Bronchial epithelial cell (primary cell): ENCODE measurements at regions not wholly inside any gene's neighbourhood (a gene's known extent, or its start where the extent isn't known, plus 50 kb on each side); places are given as distances from the start of the nearest gene placed in this dataset.
"Not testable (repeated sequence)": the region's sequence is repeated elsewhere in the genome, so short reads cannot be mapped to it uniquely, and the experiment has no call there.

Experiments used
- DNase-seq: peaks from one replicate; pipeline ENCODE4 v3.0.0-alpha.2; 2010; ENCODE audit warnings: low read depth
- FAIRE-seq: peaks from 2 replicates; lab custom pipeline; 2011; peaks lifted over from hg19 to GRCh38; lab: Jason Lieb, UNC
- H3K27me3 ChIP-seq: 2 replicates; pipeline ENCODE4 v1.5.1; 2011; ENCODE audit warnings: low read length; ENCODE audit not compliant: control insufficient read depth, insufficient read depth
- H3K36me3 ChIP-seq: 2 replicates; pipeline ENCODE4 v1.5.1; 2011; ENCODE audit warnings: low read length; ENCODE audit not compliant: control insufficient read depth, insufficient read depth
- H3K4me3 ChIP-seq: 2 replicates; pipeline ENCODE4 v1.5.1; 2011; ENCODE audit warnings: mild to moderate bottlenecking, low read depth, low read length, control low read depth
- TF ChIP-seq, protein P1 (sequence below): IDR thresholded peaks from 2 replicates; pipeline ENCODE4 v1.5.1; 2011; ENCODE audit warnings: mild to moderate bottlenecking, moderate library complexity, low read length, control low read depth, inconsistent platforms; ENCODE audit not compliant: insufficient read depth, severe bottlenecking

DNA sequence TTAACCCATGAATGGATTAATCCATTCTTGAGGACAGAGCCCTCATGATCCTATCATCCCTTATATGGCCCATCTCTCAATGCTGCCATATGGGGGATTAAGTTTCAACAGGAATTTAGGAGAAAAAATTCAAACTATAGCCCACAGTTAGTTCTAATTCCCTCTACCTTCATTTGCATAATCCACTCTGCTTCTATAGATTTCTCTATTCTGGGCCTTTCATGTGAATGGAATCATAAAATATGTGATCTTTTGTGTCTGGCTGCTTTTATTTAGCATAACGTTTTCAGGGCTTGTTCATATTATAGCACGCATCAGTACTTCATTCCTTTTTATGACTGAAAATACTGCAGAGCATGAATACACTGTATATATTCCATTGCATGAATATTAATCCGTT is 55.4 kb downstream of the CTSL start:
- no peak for DNase-seq
- no peaks in the 10 kb centered on the region for H3K36me3 ChIP-seq
- H3K27me3 ChIP-seq, result no peaks in the 10 kb centered on the region
- no peak overlapping the region for H3K4me3 ChIP-seq
- TF ChIP-seq, protein P1, sequence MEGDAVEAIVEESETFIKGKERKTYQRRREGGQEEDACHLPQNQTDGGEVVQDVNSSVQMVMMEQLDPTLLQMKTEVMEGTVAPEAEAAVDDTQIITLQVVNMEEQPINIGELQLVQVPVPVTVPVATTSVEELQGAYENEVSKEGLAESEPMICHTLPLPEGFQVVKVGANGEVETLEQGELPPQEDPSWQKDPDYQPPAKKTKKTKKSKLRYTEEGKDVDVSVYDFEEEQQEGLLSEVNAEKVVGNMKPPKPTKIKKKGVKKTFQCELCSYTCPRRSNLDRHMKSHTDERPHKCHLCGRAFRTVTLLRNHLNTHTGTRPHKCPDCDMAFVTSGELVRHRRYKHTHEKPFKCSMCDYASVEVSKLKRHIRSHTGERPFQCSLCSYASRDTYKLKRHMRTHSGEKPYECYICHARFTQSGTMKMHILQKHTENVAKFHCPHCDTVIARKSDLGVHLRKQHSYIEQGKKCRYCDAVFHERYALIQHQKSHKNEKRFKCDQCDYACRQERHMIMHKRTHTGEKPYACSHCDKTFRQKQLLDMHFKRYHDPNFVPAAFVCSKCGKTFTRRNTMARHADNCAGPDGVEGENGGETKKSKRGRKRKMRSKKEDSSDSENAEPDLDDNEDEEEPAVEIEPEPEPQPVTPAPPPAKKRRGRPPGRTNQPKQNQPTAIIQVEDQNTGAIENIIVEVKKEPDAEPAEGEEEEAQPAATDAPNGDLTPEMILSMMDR, result no peak
- no peak for FAIRE-seq

DNA sequence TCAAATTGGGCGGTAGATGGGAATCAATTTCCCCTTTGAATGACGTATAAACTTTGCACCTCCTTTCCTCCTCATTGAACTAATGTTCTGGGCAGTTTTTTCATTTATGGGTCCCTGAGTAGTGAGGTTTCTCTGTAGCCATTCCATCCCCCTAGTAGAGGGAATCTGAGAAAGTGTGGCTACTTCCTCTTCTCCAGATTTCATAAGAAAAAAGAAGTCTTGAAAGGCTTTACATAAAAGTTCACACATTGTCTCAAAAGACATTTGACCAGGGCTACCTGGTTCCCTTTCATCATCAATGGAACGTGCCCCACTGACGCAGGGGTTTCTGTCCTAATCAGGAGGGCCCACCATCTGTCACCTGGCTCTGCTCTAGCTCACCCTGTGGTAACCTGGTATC is 57.3 kb downstream of the CTSL start:
- Histone ChIP-seq H3K27me3 (no peaks in the 10 kb centered on the region), H3K4me3 (no peak overlapping the region), H3K36me3 (no peaks in the 10 kb centered on the region)
- DNase-seq (no peak), FAIRE-seq (no peak)
- TF ChIP-seq, protein P1, result no peak

DNA sequence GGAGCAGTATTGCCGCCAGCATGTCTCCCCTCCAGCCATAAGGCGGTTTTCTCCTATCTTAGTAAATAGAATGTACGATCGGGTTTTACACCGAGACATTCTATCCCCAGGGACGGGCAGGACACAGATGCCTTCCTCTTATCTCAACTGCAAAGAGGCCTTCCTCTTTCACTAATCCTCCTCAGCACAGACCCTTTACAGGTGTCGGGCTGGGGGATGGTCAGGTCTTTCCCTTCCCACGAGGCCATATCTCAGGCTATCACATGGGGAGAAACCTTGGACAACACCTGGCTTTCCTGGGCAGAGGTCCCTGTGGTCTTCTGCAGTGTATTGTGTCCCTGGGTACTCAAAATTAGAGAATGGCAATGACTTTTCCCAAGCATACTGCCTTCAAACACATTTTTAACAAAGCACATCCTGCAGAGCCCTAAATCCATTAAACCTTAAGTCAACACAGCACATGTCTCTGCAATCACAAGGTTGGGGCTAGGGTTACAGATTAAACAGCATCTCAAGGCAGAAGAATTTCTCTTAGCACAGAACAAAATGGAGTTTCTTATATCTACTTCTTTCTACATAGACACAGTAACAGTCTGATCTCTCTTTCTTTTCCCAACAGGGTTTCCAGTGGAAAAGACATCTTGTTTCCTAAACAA is 59.5 kb downstream of the CTSL start:
- not testable (repeated sequence) for H3K4me3 ChIP-seq, H3K36me3 ChIP-seq, FAIRE-seq, H3K27me3 ChIP-seq
- peak; percentile 55 for DNase-seq

DNA sequence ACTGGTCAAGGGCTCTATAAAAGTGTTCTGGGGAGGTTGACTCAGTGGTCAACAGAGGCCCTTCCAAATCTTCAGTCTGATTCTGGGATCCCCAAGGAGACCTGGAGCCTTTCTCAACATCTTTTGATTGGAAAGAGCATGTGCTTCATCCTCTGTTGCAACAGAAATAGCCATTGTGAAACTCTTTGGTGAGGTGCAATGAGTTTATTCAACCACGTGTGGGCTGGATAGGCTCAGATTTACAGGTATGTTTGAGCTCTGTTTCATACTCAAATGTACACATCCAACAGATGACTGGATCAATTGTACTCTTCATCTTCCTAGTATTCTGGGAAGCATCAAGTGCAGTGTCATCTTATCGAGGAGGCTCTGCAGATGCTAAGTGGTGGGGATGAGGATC is 60.5 kb downstream of the CTSL start:
- no peaks in the 10 kb centered on the region for H3K27me3 ChIP-seq
- DNase-seq (peak; percentile 51), FAIRE-seq (peak; percentile 82)
- no peak overlapping the region for H3K4me3 ChIP-seq
- TF ChIP-seq, protein P1, result no peak
- no peaks in the 10 kb centered on the region for H3K36me3 ChIP-seq

DNA sequence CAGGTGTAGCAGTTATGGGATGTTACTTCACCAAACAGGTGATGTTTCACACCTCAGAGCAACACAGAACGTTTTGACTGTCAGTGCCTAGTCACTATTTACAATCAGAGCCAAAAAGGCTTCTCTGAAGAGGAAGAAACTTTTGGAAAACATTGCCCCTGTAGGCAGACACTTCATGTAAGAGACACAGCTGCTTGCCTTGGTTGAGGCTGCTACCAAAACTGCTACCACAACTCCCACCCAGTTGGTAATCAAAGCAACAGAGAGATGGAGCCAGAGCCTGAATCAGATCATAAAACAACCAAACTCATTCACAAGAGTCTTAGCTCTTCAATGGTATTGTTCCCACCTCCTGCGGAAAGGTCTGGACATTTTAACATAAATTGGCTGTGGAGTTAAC is 61.0 kb downstream of the CTSL start:
- H3K4me3 ChIP-seq, result no peak overlapping the region
- TF ChIP-seq, protein P1, result no peak
- no peaks in the 10 kb centered on the region for H3K27me3 ChIP-seq
- FAIRE-seq (no peak), DNase-seq (no peak)
- no peaks in the 10 kb centered on the region for H3K36me3 ChIP-seq

DNA sequence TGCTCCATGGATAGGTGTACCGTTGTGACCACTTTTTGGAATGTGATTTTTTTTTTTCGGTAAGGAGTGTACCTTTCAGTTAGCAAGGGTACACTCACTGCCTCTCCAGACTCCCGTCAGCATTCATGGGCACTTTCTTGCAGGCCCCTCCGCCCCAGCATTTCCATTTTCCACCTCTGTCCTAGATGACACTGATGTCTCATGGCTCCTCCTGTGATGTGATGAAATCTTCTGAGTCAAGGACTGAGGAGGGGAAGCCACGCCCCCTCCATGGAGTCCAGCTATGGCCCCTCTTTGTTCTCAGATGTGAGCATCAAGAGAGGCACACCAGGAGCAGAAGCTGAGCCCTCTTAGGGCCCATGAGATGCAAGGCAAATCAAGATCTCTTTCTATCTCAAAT is 61.8 kb downstream of the CTSL start:
- no peak overlapping the region for H3K4me3 ChIP-seq
- H3K27me3 ChIP-seq, result no peaks in the 10 kb centered on the region
- TF ChIP-seq, protein P1, result no peak
- no peak for FAIRE-seq
- H3K36me3 ChIP-seq, result no peaks in the 10 kb centered on the region
- peak; percentile 26 for DNase-seq
